Uterus (tissue), 3 donors: ENCODE measurements at regions not wholly inside any gene's neighbourhood (a gene's known extent, or its start where the extent isn't known, plus 50 kb on each side); places are given as distances from the start of the nearest gene placed in this dataset.
"Not testable (repeated sequence)": the region's sequence is repeated elsewhere in the genome, so short reads cannot be mapped to it uniquely, and the experiment has no call there.

ENCODE experiments used
- DNase-seq, 2 donors: peaks; one replicate each; pipeline ENCODE4 v3.0.0-alpha.2; 2019 to 2020
- H3K27ac ChIP-seq, 2 donors: fragments of 200-600 bp; sonication (generic); 1 replicate in 1 of 2; 2 replicates in 1 of 2; pipeline ENCODE4 v1.5.1; 2016 to 2018
- H3K27me3 ChIP-seq, 2 donors: fragments of 200-600 bp; sonication (generic); one replicate each; pipeline ENCODE4 v1.5.1; 2018 to 2019; ENCODE audit warnings: control low read depth in 1 of 2
- H3K36me3 ChIP-seq, 2 donors: fragments of 200-600 bp; sonication (generic); one replicate each; pipeline ENCODE4 v1.5.1; 2019; ENCODE audit warnings: control low read depth in 1 of 2
- H3K4me1 ChIP-seq, 2 donors: fragments of 200-600 bp; sonication (generic); one replicate each; pipeline ENCODE4 v1.5.1; 2018 to 2019; ENCODE audit warnings: control low read depth in 1 of 2
- H3K4me3 ChIP-seq, 2 donors: fragments of 200-600 bp; sonication (generic); 1 replicate in 1 of 2; 2 replicates in 1 of 2; pipeline ENCODE4 v1.5.1; 2018 to 2019; ENCODE audit warnings: mild to moderate bottlenecking in 1 of 2
- H3K9me3 ChIP-seq, 2 donors: fragments of 200-600 bp; sonication (generic); one replicate each; pipeline ENCODE4 v1.5.1; 2019; ENCODE audit warnings: control low read depth in 1 of 2
- CTCF ChIP-seq, 4 experiments: fragments of 200-600 bp in 2 of 4; fragments of 450-650 bp in 2 of 4; sonication (generic) in 2 of 4; IDR thresholded peaks; one replicate each; pipeline ENCODE4 v1.5.1; 2016 to 2019; ENCODE audit warnings: antibody characterized with exemption in 4 of 4, mild to moderate bottlenecking in 2 of 4, moderate library complexity in 1 of 4
- POLR2A ChIP-seq, 2 donors: fragments of 450-650 bp; IDR thresholded peaks; one replicate each; pipeline ENCODE4 v1.6.1; 2016; ENCODE audit warnings: antibody characterized with exemption in 2 of 2, mild to moderate bottlenecking in 1 of 2, moderate library complexity in 1 of 2
- intact Hi-C: fragments of 100-400 bp; cut with DNase I; formaldehyde crosslinking; loops from one replicate; pipeline ENCODE4 v1.15.1; 2023; ENCODE audit warnings: low total_unique reads
- donor health status: DM: yes; HTN: yes; CAD: no.

DNA sequence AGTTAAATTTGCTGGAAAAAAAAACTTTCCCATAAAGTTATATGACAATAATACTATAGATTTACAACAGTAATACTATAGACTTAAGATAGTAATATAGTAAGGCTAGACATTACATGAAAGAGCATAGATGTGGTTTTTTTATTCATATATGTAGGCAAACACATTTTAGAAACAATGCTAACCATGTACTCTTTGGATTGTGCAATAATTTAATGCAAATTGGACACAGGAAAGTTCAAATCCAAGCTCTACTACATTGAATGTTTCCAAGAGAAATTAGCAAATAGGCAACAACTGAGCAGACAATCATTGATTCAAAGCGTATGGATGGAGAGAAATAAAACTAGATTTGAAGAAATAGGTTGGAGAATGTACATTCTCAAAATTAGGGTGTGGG is 469.2 kb downstream of the CNTN3 start:
- DNase-seq = no peak
- TF ChIP-seq POLR2A (IDR thresholded peaks at IDR 0.05) = no peak
- no peak for TF ChIP-seq CTCF (IDR thresholded peaks at IDR 0.05)
- H3K9me3 ChIP-seq = no peaks in the 10 kb centered on the region
- no peak overlapping the region for H3K4me3 ChIP-seq
- no peak overlapping the region for H3K27ac ChIP-seq
- peaks cover 0 to 3% of the 10 kb centered on the region in 2 donors for H3K27me3 ChIP-seq
- H3K4me1 ChIP-seq = no peaks in the 10 kb centered on the region
- intact Hi-C loops = no loop called here
- H3K36me3 ChIP-seq = no peaks in the 10 kb centered on the region

GRCh38 chr3:74139648-74140047 is 474.8 kb downstream of the CNTN3 start:
- Histone ChIP-seq H3K9me3 (no peaks in the 10 kb centered on the region), H3K27ac (no peak overlapping the region), H3K4me3 (no peak overlapping the region), H3K4me1 (no peaks in the 10 kb centered on the region), H3K36me3 (no peaks in the 10 kb centered on the region), H3K27me3 (peaks cover 0 to 3% of the 10 kb centered on the region in 2 donors)
- DNase-seq = no peak
- TF ChIP-seq POLR2A (IDR thresholded peaks at IDR 0.05) = no peak
- no peak for TF ChIP-seq CTCF (IDR thresholded peaks at IDR 0.05)
- intact Hi-C loops = no loop called here

GRCh38 chr3:74137790-74138189 is 476.7 kb downstream of the CNTN3 start:
- Histone ChIP-seq H3K4me1 (no peaks in the 10 kb centered on the region), H3K4me3 (no peak overlapping the region), H3K27me3 (peaks cover 0 to 3% of the 10 kb centered on the region in 2 donors), H3K9me3 (no peaks in the 10 kb centered on the region), H3K27ac (no peak overlapping the region), H3K36me3 (no peaks in the 10 kb centered on the region)
- no peak for DNase-seq
- intact Hi-C loops = no loop called here
- TF ChIP-seq CTCF (IDR thresholded peaks at IDR 0.05) = no peak
- no peak for TF ChIP-seq POLR2A (IDR thresholded peaks at IDR 0.05)

GRCh38 chr3:74135808-74136207 is 478.7 kb downstream of the CNTN3 start:
- no peak for DNase-seq
- Histone ChIP-seq H3K4me3 (no peak overlapping the region), H3K36me3 (no peaks in the 10 kb centered on the region), H3K9me3 (no peaks in the 10 kb centered on the region), H3K27me3 (no peaks in the 10 kb centered on the region), H3K4me1 (no peaks in the 10 kb centered on the region), H3K27ac (no peak overlapping the region)
- no peak for TF ChIP-seq POLR2A (IDR thresholded peaks at IDR 0.05)
- TF ChIP-seq CTCF (IDR thresholded peaks at IDR 0.05) = no peak
- intact Hi-C loops = no loop called here

- H3K36me3 ChIP-seq = no peaks in the 10 kb centered on the region
- no peak for DNase-seq
- no peaks in the 10 kb centered on the region for H3K4me1 ChIP-seq
- H3K27me3 ChIP-seq = no peaks in the 10 kb centered on the region
- H3K4me3 ChIP-seq = no peak overlapping the region
- intact Hi-C loops = no loop called here
- no peak overlapping the region for H3K27ac ChIP-seq
- no peaks in the 10 kb centered on the region for H3K9me3 ChIP-seq
- TF ChIP-seq CTCF (IDR thresholded peaks at IDR 0.05) (no peak), POLR2A (IDR thresholded peaks at IDR 0.05) (no peak)
Observed at GRCh38 chr3:74134831-74135230, 479.6 kb downstream of the CNTN3 start.

GRCh38 chr3:74131546-74132328 is 482.7 kb downstream of the CNTN3 start:
- intact Hi-C loops, H3K4me3 ChIP-seq, H3K27me3 ChIP-seq, H3K27ac ChIP-seq, H3K36me3 ChIP-seq, DNase-seq, H3K9me3 ChIP-seq, H3K4me1 ChIP-seq: not testable (repeated sequence)
